GM23338 (cell line): ENCODE measurements at regions not wholly inside any gene's neighbourhood (a gene's known extent, or its start where the extent isn't known, plus 50 kb on each side); places are given as distances from the start of the nearest gene placed in this dataset.

Source experiments
- ATAC-seq: fragments of 200-7000 bp; cut with Tn5 transposase; 3 replicates; pipeline ENCODE4 v1.9.1; 2020
- DNase-seq: peaks from one replicate; pipeline ENCODE4 v3.0.0-alpha.2; 2015; ENCODE audit warnings: low spot score
- H2AFZ ChIP-seq: fragments of 200-600 bp; sonication (generic); 2 replicates; pipeline ENCODE4 v1.8.0; 2016; ENCODE audit warnings: antibody characterized with exemption, mild to moderate bottlenecking, moderate library complexity
- H3F3A ChIP-seq: fragments of 200-600 bp; sonication (generic); replicated peaks from 2 replicates; pipeline ENCODE4 v1.8.0; 2017; ENCODE audit warnings: antibody characterized with exemption, mixed run types, low read depth
- H3K27ac ChIP-seq: fragments of 200-600 bp; sonication (generic); 2 replicates; pipeline ENCODE4 v1.6.1; 2016; ENCODE audit warnings: low read depth
- H3K27me3 ChIP-seq: fragments of 200-600 bp; sonication (generic); 2 replicates; pipeline ENCODE4 v1.8.0; 2016; ENCODE audit warnings: mild to moderate bottlenecking, mixed run types, moderate library complexity; ENCODE audit not compliant: insufficient read depth
- H3K36me3 ChIP-seq: fragments of 200-600 bp; sonication (generic); 2 replicates; pipeline ENCODE4 v1.8.0; 2016; ENCODE audit warnings: mild to moderate bottlenecking; ENCODE audit not compliant: insufficient read depth
- H3K4me1 ChIP-seq: fragments of 200-600 bp; sonication (generic); 2 replicates; pipeline ENCODE4 v1.8.0; 2016; ENCODE audit warnings: mild to moderate bottlenecking, moderate library complexity; ENCODE audit not compliant: insufficient read depth
- H3K4me2 ChIP-seq: fragments of 200-600 bp; sonication (generic); 2 replicates; pipeline ENCODE4 v1.7.1; 2017; ENCODE audit warnings: mixed run types
- H3K4me3 ChIP-seq: fragments of 200-600 bp; sonication (generic); 2 replicates; pipeline ENCODE4 v1.6.1; 2016; ENCODE audit warnings: mixed run types
- H3K79me2 ChIP-seq: fragments of 200-600 bp; sonication (generic); replicated peaks from 2 replicates; pipeline ENCODE4 v1.8.0; 2017; ENCODE audit warnings: mild to moderate bottlenecking; ENCODE audit not compliant: insufficient read depth
- H3K9me2 ChIP-seq: fragments of 200-600 bp; sonication (generic); 2 replicates; pipeline ENCODE4 v1.8.0; 2017; ENCODE audit not compliant: insufficient read depth
- H4K20me1 ChIP-seq: fragments of 200-600 bp; sonication (generic); replicated peaks from 2 replicates; pipeline ENCODE4 v1.8.0; 2017; ENCODE audit warnings: mild to moderate bottlenecking; ENCODE audit not compliant: insufficient read depth
- H3K27ac Mint-ChIP-seq: 2 replicates; pipeline ENCODE4 v1.8.0; 2020; ENCODE audit warnings: inconsistent platforms, mild to moderate bottlenecking, moderate library complexity, mixed read lengths
- H3K27me3 Mint-ChIP-seq: 3 replicates; pipeline ENCODE4 v1.8.0; 2022; ENCODE audit warnings: low read depth, mild to moderate bottlenecking, moderate library complexity, mixed read lengths, inconsistent platforms; ENCODE audit not compliant: insufficient read depth, poor library complexity
- H3K36me3 Mint-ChIP-seq: 3 replicates; pipeline ENCODE4 v1.8.0; 2021; ENCODE audit warnings: low read depth, mild to moderate bottlenecking, inconsistent platforms, moderate library complexity, mixed read lengths
- H3K4me1 Mint-ChIP-seq: 3 replicates; pipeline ENCODE4 v1.8.0; 2020; ENCODE audit warnings: mild to moderate bottlenecking, inconsistent platforms, mixed read lengths
- H3K4me3 Mint-ChIP-seq: 3 replicates; pipeline ENCODE4 v1.8.0; 2021; ENCODE audit warnings: moderate library complexity, mild to moderate bottlenecking, inconsistent platforms, mixed read lengths
- H3K9me3 Mint-ChIP-seq: 3 replicates; pipeline ENCODE4 v1.8.0; 2020; ENCODE audit warnings: moderate library complexity, mild to moderate bottlenecking, inconsistent platforms, mixed read lengths
- POLR2AphosphoS5 ChIP-seq: IDR thresholded peaks from 2 replicates; pipeline ENCODE4 v1.6.1; 2016; ENCODE audit warnings: antibody characterized with exemption, low read depth
- TF ChIP-seq, protein P1 (sequence below): IDR thresholded peaks from one replicate; pipeline ENCODE4 v1.6.1; 2018; ENCODE audit warnings: antibody characterized with exemption; ENCODE audit not compliant: unreplicated experiment
- TF ChIP-seq, protein P2 (sequence below): fragments of 250-450 bp; sonication (Bioruptor Pico); IDR thresholded peaks from 2 replicates; pipeline ENCODE4 v1.5.0; 2020; ENCODE audit warnings: mild to moderate bottlenecking, moderate library complexity

- H3K27ac Mint-ChIP-seq, result no peak overlapping the region
- no peaks in the 10 kb centered on the region for H3K36me3 ChIP-seq
- no peak for ATAC-seq
- no peaks in the 10 kb centered on the region for H3F3A ChIP-seq
- no peak overlapping the region for H3K4me2 ChIP-seq
- H3K27me3 Mint-ChIP-seq, result peaks cover 3% of the 10 kb centered on the region
- no peak for TF ChIP-seq POLR2AphosphoS5
- TF ChIP-seq, protein P1, sequence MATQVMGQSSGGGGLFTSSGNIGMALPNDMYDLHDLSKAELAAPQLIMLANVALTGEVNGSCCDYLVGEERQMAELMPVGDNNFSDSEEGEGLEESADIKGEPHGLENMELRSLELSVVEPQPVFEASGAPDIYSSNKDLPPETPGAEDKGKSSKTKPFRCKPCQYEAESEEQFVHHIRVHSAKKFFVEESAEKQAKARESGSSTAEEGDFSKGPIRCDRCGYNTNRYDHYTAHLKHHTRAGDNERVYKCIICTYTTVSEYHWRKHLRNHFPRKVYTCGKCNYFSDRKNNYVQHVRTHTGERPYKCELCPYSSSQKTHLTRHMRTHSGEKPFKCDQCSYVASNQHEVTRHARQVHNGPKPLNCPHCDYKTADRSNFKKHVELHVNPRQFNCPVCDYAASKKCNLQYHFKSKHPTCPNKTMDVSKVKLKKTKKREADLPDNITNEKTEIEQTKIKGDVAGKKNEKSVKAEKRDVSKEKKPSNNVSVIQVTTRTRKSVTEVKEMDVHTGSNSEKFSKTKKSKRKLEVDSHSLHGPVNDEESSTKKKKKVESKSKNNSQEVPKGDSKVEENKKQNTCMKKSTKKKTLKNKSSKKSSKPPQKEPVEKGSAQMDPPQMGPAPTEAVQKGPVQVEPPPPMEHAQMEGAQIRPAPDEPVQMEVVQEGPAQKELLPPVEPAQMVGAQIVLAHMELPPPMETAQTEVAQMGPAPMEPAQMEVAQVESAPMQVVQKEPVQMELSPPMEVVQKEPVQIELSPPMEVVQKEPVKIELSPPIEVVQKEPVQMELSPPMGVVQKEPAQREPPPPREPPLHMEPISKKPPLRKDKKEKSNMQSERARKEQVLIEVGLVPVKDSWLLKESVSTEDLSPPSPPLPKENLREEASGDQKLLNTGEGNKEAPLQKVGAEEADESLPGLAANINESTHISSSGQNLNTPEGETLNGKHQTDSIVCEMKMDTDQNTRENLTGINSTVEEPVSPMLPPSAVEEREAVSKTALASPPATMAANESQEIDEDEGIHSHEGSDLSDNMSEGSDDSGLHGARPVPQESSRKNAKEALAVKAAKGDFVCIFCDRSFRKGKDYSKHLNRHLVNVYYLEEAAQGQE, result no peak
- TF ChIP-seq, protein P2, sequence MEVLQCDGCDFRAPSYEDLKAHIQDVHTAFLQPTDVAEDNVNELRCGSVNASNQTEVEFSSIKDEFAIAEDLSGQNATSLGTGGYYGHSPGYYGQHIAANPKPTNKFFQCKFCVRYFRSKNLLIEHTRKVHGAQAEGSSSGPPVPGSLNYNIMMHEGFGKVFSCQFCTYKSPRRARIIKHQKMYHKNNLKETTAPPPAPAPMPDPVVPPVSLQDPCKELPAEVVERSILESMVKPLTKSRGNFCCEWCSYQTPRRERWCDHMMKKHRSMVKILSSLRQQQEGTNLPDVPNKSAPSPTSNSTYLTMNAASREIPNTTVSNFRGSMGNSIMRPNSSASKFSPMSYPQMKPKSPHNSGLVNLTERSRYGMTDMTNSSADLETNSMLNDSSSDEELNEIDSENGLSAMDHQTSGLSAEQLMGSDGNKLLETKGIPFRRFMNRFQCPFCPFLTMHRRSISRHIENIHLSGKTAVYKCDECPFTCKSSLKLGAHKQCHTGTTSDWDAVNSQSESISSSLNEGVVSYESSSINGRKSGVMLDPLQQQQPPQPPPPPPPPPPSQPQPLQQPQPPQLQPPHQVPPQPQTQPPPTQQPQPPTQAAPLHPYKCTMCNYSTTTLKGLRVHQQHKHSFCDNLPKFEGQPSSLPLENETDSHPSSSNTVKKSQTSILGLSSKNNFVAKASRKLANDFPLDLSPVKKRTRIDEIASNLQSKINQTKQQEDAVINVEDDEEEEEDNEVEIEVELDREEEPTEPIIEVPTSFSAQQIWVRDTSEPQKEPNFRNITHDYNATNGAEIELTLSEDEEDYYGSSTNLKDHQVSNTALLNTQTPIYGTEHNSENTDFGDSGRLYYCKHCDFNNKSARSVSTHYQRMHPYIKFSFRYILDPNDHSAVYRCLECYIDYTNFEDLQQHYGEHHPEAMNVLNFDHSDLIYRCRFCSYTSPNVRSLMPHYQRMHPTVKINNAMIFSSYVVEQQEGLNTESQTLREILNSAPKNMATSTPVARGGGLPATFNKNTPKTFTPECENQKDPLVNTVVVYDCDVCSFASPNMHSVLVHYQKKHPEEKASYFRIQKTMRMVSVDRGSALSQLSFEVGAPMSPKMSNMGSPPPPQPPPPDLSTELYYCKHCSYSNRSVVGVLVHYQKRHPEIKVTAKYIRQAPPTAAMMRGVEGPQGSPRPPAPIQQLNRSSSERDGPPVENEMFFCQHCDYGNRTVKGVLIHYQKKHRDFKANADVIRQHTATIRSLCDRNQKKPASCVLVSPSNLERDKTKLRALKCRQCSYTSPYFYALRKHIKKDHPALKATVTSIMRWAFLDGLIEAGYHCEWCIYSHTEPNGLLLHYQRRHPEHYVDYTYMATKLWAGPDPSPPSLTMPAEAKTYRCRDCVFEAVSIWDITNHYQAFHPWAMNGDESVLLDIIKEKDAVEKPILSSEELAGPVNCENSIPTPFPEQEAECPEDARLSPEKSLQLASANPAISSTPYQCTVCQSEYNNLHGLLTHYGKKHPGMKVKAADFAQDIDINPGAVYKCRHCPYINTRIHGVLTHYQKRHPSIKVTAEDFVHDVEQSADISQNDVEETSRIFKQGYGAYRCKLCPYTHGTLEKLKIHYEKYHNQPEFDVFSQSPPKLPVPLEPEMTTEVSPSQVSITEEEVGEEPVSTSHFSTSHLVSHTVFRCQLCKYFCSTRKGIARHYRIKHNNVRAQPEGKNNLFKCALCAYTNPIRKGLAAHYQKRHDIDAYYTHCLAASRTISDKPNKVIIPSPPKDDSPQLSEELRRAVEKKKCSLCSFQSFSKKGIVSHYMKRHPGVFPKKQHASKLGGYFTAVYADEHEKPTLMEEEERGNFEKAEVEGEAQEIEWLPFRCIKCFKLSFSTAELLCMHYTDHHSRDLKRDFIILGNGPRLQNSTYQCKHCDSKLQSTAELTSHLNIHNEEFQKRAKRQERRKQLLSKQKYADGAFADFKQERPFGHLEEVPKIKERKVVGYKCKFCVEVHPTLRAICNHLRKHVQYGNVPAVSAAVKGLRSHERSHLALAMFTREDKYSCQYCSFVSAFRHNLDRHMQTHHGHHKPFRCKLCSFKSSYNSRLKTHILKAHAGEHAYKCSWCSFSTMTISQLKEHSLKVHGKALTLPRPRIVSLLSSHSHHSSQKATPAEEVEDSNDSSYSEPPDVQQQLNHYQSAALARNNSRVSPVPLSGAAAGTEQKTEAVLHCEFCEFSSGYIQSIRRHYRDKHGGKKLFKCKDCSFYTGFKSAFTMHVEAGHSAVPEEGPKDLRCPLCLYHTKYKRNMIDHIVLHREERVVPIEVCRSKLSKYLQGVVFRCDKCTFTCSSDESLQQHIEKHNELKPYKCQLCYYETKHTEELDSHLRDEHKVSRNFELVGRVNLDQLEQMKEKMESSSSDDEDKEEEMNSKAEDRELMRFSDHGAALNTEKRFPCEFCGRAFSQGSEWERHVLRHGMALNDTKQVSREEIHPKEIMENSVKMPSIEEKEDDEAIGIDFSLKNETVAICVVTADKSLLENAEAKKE (CRISPR knock-in tag), result no peak
- no peaks in the 10 kb centered on the region for H3K79me2 ChIP-seq
- no peaks in the 10 kb centered on the region for H3K36me3 Mint-ChIP-seq
- no peaks in the 10 kb centered on the region for H3K27me3 ChIP-seq
- H3K27ac ChIP-seq, result no peak overlapping the region
- H3K4me3 Mint-ChIP-seq, result no peak overlapping the region
- no peak overlapping the region for H2AFZ ChIP-seq
- H3K4me1 ChIP-seq, result no peaks in the 10 kb centered on the region; the same call in 1 of the 2 replicates
- H3K4me3 ChIP-seq, result no peak overlapping the region
- no peaks in the 10 kb centered on the region for H3K9me3 Mint-ChIP-seq
- H3K9me2 ChIP-seq, result no peaks in the 10 kb centered on the region
- no peaks in the 10 kb centered on the region for H4K20me1 ChIP-seq
- DNase-seq, result no peak
- peaks cover 7% of the 10 kb centered on the region; the same call in 1 of the 3 replicates for H3K4me1 Mint-ChIP-seq
These were observed 61.1 kb upstream of the TNFSF4 start for GRCh38 chr1:173268261-173268660.
